ENCODE measurements at regions not wholly inside any gene's neighbourhood (a gene's known extent, or its start where the extent isn't known, plus 50 kb on each side); places are given as distances from the start of the nearest gene placed in this dataset.
A peak's percentile ranks its signal among the peaks of the same experiment; 100 is the strongest.

DNA sequence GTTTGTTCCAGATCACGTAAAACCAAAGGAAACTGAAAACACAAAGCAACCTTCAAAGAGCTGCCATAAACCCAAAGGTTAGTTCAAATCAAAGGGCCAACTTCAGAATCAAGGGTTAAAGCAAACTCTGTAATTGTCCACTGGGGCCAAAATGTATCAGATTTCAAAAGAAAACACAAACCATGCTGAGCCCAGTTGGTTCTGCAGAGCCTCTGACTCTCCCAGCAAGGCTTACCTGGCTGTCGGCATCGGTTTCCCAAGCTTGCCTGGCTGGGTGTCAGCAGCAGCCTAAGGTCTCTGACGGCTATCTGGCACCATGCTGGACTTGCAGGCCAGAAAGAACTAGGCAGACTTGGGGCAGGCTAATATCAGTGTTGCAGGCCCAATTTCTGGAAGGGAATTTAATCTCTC lies 125.3 kb downstream of the DAD1 start (continued):
- TF ChIP-seq, protein P1, sequence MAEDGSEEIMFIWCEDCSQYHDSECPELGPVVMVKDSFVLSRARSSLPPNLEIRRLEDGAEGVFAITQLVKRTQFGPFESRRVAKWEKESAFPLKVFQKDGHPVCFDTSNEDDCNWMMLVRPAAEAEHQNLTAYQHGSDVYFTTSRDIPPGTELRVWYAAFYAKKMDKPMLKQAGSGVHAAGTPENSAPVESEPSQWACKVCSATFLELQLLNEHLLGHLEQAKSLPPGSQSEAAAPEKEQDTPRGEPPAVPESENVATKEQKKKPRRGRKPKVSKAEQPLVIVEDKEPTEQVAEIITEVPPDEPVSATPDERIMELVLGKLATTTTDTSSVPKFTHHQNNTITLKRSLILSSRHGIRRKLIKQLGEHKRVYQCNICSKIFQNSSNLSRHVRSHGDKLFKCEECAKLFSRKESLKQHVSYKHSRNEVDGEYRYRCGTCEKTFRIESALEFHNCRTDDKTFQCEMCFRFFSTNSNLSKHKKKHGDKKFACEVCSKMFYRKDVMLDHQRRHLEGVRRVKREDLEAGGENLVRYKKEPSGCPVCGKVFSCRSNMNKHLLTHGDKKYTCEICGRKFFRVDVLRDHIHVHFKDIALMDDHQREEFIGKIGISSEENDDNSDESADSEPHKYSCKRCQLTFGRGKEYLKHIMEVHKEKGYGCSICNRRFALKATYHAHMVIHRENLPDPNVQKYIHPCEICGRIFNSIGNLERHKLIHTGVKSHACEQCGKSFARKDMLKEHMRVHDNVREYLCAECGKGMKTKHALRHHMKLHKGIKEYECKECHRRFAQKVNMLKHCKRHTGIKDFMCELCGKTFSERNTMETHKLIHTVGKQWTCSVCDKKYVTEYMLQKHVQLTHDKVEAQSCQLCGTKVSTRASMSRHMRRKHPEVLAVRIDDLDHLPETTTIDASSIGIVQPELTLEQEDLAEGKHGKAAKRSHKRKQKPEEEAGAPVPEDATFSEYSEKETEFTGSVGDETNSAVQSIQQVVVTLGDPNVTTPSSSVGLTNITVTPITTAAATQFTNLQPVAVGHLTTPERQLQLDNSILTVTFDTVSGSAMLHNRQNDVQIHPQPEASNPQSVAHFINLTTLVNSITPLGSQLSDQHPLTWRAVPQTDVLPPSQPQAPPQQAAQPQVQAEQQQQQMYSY (CRISPR knock-in tag; IDR thresholded peaks at IDR 0.05) = no peak
- TF ChIP-seq MAFG (CRISPR knock-in tag; IDR thresholded peaks at IDR 0.05) = no peak
- no peak for TF ChIP-seq TMF1 (CRISPR knock-in tag; IDR thresholded peaks at IDR 0.05; ENCODE audit: low read depth)
- TF ChIP-seq HDAC6 (IDR thresholded peaks at IDR 0.05; ENCODE audit: low read depth, low read length) = no peak
- peak; percentile 97 for TF ChIP-seq SIX4 (CRISPR knock-in tag; IDR thresholded peaks at IDR 0.05)
- TF ChIP-seq MEIS1 (CRISPR knock-in tag; IDR thresholded peaks at IDR 0.05; ENCODE audit: borderline replicate concordance) = no peak
- no peak for TF ChIP-seq FOSL1 (CRISPR knock-in tag; IDR thresholded peaks at IDR 0.05; ENCODE audit: borderline replicate concordance)
- no peak for TF ChIP-seq ZNF101 (CRISPR knock-in tag; IDR thresholded peaks at IDR 0.05; ENCODE audit: borderline replicate concordance, low read depth)
- no peak for TF ChIP-seq ZNF737 (CRISPR knock-in tag; IDR thresholded peaks at IDR 0.05; ENCODE audit: borderline replicate concordance)
- no peak for TF ChIP-seq SIN3B (IDR thresholded peaks at IDR 0.05; ENCODE audit: low read length)
- TF ChIP-seq, protein P2, sequence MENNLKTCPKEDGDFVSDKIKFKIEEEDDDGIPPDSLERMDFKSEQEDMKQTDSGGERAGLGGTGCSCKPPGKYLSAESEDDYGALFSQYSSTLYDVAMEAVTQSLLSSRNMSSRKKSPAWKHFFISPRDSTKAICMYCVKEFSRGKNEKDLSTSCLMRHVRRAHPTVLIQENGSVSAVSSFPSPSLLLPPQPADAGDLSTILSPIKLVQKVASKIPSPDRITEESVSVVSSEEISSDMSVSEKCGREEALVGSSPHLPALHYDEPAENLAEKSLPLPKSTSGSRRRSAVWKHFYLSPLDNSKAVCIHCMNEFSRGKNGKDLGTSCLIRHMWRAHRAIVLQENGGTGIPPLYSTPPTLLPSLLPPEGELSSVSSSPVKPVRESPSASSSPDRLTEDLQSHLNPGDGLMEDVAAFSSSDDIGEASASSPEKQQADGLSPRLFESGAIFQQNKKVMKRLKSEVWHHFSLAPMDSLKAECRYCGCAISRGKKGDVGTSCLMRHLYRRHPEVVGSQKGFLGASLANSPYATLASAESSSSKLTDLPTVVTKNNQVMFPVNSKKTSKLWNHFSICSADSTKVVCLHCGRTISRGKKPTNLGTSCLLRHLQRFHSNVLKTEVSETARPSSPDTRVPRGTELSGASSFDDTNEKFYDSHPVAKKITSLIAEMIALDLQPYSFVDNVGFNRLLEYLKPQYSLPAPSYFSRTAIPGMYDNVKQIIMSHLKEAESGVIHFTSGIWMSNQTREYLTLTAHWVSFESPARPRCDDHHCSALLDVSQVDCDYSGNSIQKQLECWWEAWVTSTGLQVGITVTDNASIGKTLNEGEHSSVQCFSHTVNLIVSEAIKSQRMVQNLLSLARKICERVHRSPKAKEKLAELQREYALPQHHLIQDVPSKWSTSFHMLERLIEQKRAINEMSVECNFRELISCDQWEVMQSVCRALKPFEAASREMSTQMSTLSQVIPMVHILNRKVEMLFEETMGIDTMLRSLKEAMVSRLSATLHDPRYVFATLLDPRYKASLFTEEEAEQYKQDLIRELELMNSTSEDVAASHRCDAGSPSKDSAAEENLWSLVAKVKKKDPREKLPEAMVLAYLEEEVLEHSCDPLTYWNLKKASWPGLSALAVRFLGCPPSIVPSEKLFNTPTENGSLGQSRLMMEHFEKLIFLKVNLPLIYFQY (CRISPR knock-in tag; IDR thresholded peaks at IDR 0.05; ENCODE audit: borderline replicate concordance) = peak; percentile 90; the same call in 1 of the 2 replicates
- 0 out of 2 replicates have a peak, but pooled peaks have one; percentile 26 for TF ChIP-seq NR2F6 (IDR thresholded peaks at IDR 0.05)
- peak; percentile 4; the same call in 1 of the 2 replicates for TF ChIP-seq NR2F6 (CRISPR knock-in tag; IDR thresholded peaks at IDR 0.05)
- no peak for TF ChIP-seq ZNF333 (CRISPR knock-in tag; IDR thresholded peaks at IDR 0.05; ENCODE audit: borderline replicate concordance)
- no peak for TF ChIP-seq XRCC5 (optimal IDR thresholded peaks at IDR 0.05; ENCODE audit: low read length)
- peak; percentile 86; the same call in 1 of the 2 replicates for TF ChIP-seq EHMT2 (IDR thresholded peaks at IDR 0.05; ENCODE audit: borderline replicate concordance, low read depth, low read length)
- TF ChIP-seq FOXA3 (CRISPR knock-in tag; IDR thresholded peaks at IDR 0.05) = no peak
- TF ChIP-seq THYN1 (CRISPR knock-in tag; IDR thresholded peaks at IDR 0.05; ENCODE audit: borderline replicate concordance, low read depth) = no peak
- TF ChIP-seq, protein P3, sequence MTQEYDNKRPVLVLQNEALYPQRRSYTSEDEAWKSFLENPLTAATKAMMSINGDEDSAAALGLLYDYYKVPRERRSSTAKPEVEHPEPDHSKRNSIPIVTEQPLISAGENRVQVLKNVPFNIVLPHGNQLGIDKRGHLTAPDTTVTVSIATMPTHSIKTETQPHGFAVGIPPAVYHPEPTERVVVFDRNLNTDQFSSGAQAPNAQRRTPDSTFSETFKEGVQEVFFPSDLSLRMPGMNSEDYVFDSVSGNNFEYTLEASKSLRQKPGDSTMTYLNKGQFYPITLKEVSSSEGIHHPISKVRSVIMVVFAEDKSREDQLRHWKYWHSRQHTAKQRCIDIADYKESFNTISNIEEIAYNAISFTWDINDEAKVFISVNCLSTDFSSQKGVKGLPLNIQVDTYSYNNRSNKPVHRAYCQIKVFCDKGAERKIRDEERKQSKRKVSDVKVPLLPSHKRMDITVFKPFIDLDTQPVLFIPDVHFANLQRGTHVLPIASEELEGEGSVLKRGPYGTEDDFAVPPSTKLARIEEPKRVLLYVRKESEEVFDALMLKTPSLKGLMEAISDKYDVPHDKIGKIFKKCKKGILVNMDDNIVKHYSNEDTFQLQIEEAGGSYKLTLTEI (CRISPR knock-in tag; conservative IDR thresholded peaks at IDR 0.05) = no peak
- TF ChIP-seq HHEX (CRISPR knock-in tag; IDR thresholded peaks at IDR 0.05) = no peak

Measured in HepG2 (cell line).